SU-DHL-6 (cell line): ENCODE measurements at regions not wholly inside any gene's neighbourhood (a gene's known extent, or its start where the extent isn't known, plus 50 kb on each side); places are given as distances from the start of the nearest gene placed in this dataset.

Experiments
- CTCF ChIP-seq: fragments of 200-600 bp; sonication (generic); IDR thresholded peaks from one replicate; pipeline ENCODE4 v1.5.1; 2017; ENCODE audit warnings: antibody characterized with exemption, mild to moderate bottlenecking, low read length, moderate library complexity; ENCODE audit not compliant: insufficient read depth, poor library complexity, severe bottlenecking
- EZH2phosphoT487 ChIP-seq: fragments of 200-600 bp; sonication (generic), shearing (Covaris generic); conservative IDR thresholded peaks from 2 replicates; pipeline ENCODE4 v1.6.1; 2018; ENCODE audit warnings: mild to moderate bottlenecking, antibody characterized with exemption, low read length, moderate library complexity, mixed read lengths

DNA sequence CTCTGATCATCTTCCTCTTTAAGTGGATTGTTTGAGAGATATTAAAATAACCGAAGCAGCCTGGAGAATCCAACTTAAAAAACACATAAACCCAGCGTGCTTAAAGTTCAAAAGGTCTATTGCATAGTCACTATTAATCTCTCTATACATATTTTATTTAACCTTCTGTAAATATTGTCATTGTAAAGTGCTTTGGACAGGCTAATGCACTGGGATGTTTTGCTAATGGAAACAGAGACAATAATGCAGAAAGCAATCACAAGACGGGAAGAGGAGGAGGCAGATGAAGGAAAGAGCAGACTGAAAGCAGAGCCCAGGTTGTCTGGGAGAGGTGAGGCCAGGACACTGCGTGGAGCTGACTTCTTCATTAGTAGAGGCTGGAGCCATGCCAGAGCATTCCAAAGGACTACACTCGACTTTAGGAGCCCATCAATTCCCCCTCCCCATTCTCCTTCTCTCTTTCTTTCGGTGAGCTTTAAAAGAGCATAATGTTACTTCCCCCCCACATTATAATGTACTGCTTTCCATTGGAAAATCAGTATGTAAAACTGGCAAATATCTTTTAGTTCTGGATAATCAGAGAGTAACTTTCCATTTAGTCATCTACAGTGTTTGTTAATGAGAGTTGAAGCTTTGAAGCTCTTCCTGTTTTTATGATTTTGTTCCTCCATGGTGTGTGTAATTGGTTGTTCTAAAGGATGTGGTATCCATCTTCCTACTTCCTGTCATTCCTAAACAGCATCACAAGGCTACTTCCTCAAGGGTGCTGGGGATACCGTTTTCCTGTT lies 307.3 kb upstream of the MPDZ start:
- TF ChIP-seq EZH2phosphoT487 (no peak), CTCF (no peak)
